GM23338 (cell line): ENCODE measurements at regions not wholly inside any gene's neighbourhood (a gene's known extent, or its start where the extent isn't known, plus 50 kb on each side); places are given as distances from the start of the nearest gene placed in this dataset.

Experiments
- ATAC-seq: fragments of 200-7000 bp; cut with Tn5 transposase; 3 replicates; pipeline ENCODE4 v1.9.1; 2020
- DNase-seq: peaks from one replicate; pipeline ENCODE4 v3.0.0-alpha.2; 2015; ENCODE audit warnings: low spot score
- H2AFZ ChIP-seq: fragments of 200-600 bp; sonication (generic); 2 replicates; pipeline ENCODE4 v1.8.0; 2016; ENCODE audit warnings: antibody characterized with exemption, mild to moderate bottlenecking, moderate library complexity
- H3F3A ChIP-seq: fragments of 200-600 bp; sonication (generic); replicated peaks from 2 replicates; pipeline ENCODE4 v1.8.0; 2017; ENCODE audit warnings: antibody characterized with exemption, mixed run types, low read depth
- H3K27ac ChIP-seq: fragments of 200-600 bp; sonication (generic); 2 replicates; pipeline ENCODE4 v1.6.1; 2016; ENCODE audit warnings: low read depth
- H3K27me3 ChIP-seq: fragments of 200-600 bp; sonication (generic); 2 replicates; pipeline ENCODE4 v1.8.0; 2016; ENCODE audit warnings: mild to moderate bottlenecking, mixed run types, moderate library complexity; ENCODE audit not compliant: insufficient read depth
- H3K36me3 ChIP-seq: fragments of 200-600 bp; sonication (generic); 2 replicates; pipeline ENCODE4 v1.8.0; 2016; ENCODE audit warnings: mild to moderate bottlenecking; ENCODE audit not compliant: insufficient read depth
- H3K4me1 ChIP-seq: fragments of 200-600 bp; sonication (generic); 2 replicates; pipeline ENCODE4 v1.8.0; 2016; ENCODE audit warnings: mild to moderate bottlenecking, moderate library complexity; ENCODE audit not compliant: insufficient read depth
- H3K4me2 ChIP-seq: fragments of 200-600 bp; sonication (generic); 2 replicates; pipeline ENCODE4 v1.7.1; 2017; ENCODE audit warnings: mixed run types
- H3K4me3 ChIP-seq: fragments of 200-600 bp; sonication (generic); 2 replicates; pipeline ENCODE4 v1.6.1; 2016; ENCODE audit warnings: mixed run types
- H3K79me2 ChIP-seq: fragments of 200-600 bp; sonication (generic); replicated peaks from 2 replicates; pipeline ENCODE4 v1.8.0; 2017; ENCODE audit warnings: mild to moderate bottlenecking; ENCODE audit not compliant: insufficient read depth
- H3K9me2 ChIP-seq: fragments of 200-600 bp; sonication (generic); 2 replicates; pipeline ENCODE4 v1.8.0; 2017; ENCODE audit not compliant: insufficient read depth
- H4K20me1 ChIP-seq: fragments of 200-600 bp; sonication (generic); replicated peaks from 2 replicates; pipeline ENCODE4 v1.8.0; 2017; ENCODE audit warnings: mild to moderate bottlenecking; ENCODE audit not compliant: insufficient read depth
- H3K27ac Mint-ChIP-seq: 2 replicates; pipeline ENCODE4 v1.8.0; 2020; ENCODE audit warnings: inconsistent platforms, mild to moderate bottlenecking, moderate library complexity, mixed read lengths
- H3K27me3 Mint-ChIP-seq: 3 replicates; pipeline ENCODE4 v1.8.0; 2022; ENCODE audit warnings: low read depth, mild to moderate bottlenecking, moderate library complexity, mixed read lengths, inconsistent platforms; ENCODE audit not compliant: insufficient read depth, poor library complexity
- H3K36me3 Mint-ChIP-seq: 3 replicates; pipeline ENCODE4 v1.8.0; 2021; ENCODE audit warnings: low read depth, mild to moderate bottlenecking, inconsistent platforms, moderate library complexity, mixed read lengths
- H3K4me1 Mint-ChIP-seq: 3 replicates; pipeline ENCODE4 v1.8.0; 2020; ENCODE audit warnings: mild to moderate bottlenecking, inconsistent platforms, mixed read lengths
- H3K4me3 Mint-ChIP-seq: 3 replicates; pipeline ENCODE4 v1.8.0; 2021; ENCODE audit warnings: moderate library complexity, mild to moderate bottlenecking, inconsistent platforms, mixed read lengths
- H3K9me3 Mint-ChIP-seq: 3 replicates; pipeline ENCODE4 v1.8.0; 2020; ENCODE audit warnings: moderate library complexity, mild to moderate bottlenecking, inconsistent platforms, mixed read lengths
- CREB1 ChIP-seq: fragments of 250-450 bp; sonication (Bioruptor Pico); IDR thresholded peaks from 2 replicates; pipeline ENCODE4 v1.5.0; 2020; ENCODE audit warnings: low read depth, mild to moderate bottlenecking, moderate library complexity
- EZH2 ChIP-seq: fragments of 200-600 bp; sonication (generic); IDR thresholded peaks from one replicate; pipeline ENCODE4 v1.8.0; 2017; ENCODE audit warnings: antibody characterized with exemption, mild to moderate bottlenecking, low read depth; ENCODE audit not compliant: unreplicated experiment
- EZH2phosphoT487 ChIP-seq: fragments of 200-600 bp; sonication (generic); IDR thresholded peaks from one replicate; pipeline ENCODE4 v1.8.1; 2018; ENCODE audit warnings: antibody characterized with exemption; ENCODE audit not compliant: unreplicated experiment
- JUNB ChIP-seq: IDR thresholded peaks from one replicate; pipeline ENCODE4 v1.6.1; 2016; ENCODE audit warnings: antibody characterized with exemption; ENCODE audit not compliant: unreplicated experiment
- NANOG ChIP-seq: IDR thresholded peaks from 2 replicates; pipeline ENCODE4 v1.6.1; 2016; ENCODE audit warnings: antibody characterized with exemption, borderline replicate concordance
- STAT1 ChIP-seq: IDR thresholded peaks from one replicate; pipeline ENCODE4 v1.6.1; 2016; ENCODE audit warnings: antibody characterized with exemption; ENCODE audit not compliant: unreplicated experiment
- ZNF114 ChIP-seq: fragments of 250-450 bp; sonication (Bioruptor Pico); IDR thresholded peaks from 2 replicates; pipeline ENCODE4 v1.5.0; 2020; ENCODE audit warnings: mild to moderate bottlenecking, moderate library complexity
- ZNF331 ChIP-seq: fragments of 250-450 bp; sonication (Bioruptor Pico); IDR thresholded peaks from 2 replicates; pipeline ENCODE4 v1.5.0; 2020; ENCODE audit warnings: low read depth, mild to moderate bottlenecking, moderate library complexity
- TF ChIP-seq, protein P1 (sequence below): IDR thresholded peaks from 2 replicates; pipeline ENCODE4 v1.6.1; 2016; ENCODE audit warnings: antibody characterized with exemption
- TF ChIP-seq, protein P2 (sequence below): fragments of 250-450 bp; sonication (Bioruptor Pico); IDR thresholded peaks from 2 replicates; pipeline ENCODE4 v1.5.0; 2020; ENCODE audit warnings: mild to moderate bottlenecking, moderate library complexity

DNA sequence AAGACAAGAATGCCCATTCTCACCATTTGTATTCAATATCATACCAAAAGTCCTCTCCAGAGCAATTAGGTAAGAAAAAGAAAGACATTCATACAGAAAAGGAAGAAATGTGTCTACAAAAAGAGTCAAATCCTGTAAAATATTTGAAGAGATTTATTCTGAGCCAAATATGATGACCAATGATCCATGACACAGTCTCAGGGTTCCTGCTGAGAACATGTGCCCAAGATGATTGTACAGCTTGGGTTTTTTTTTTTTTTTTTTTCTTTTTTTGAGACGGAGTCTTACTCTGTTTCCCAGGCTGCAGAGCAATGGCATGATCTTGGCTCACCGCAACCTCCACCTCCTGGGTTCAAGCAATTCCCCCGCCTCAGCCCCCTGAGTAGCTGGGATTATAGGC lies 296.2 kb downstream of the C12orf75 start:
- H3K27me3 ChIP-seq, result no peaks in the 10 kb centered on the region
- no peaks in the 10 kb centered on the region; the same call in 1 of the 2 replicates for H3K9me2 ChIP-seq
- H2AFZ ChIP-seq, result no peak overlapping the region
- H3K27me3 Mint-ChIP-seq, result no peaks in the 10 kb centered on the region
- no peaks in the 10 kb centered on the region for H3F3A ChIP-seq
- no peak overlapping the region for H3K4me3 ChIP-seq
- no peaks in the 10 kb centered on the region for H3K79me2 ChIP-seq
- no peaks in the 10 kb centered on the region for H4K20me1 ChIP-seq
- peaks cover 12% of the 10 kb centered on the region for H3K4me1 ChIP-seq
- no peaks in the 10 kb centered on the region for H3K36me3 Mint-ChIP-seq
- no peak for DNase-seq
- H3K4me3 Mint-ChIP-seq, result no peak overlapping the region
- H3K9me3 Mint-ChIP-seq, result peaks cover 4% of the 10 kb centered on the region; the same call in 2 of the 3 replicates
- H3K36me3 ChIP-seq, result no peaks in the 10 kb centered on the region
- H3K27ac ChIP-seq, result no peak overlapping the region
- no peak overlapping the region for H3K4me2 ChIP-seq
- peaks cover 12% of the 10 kb centered on the region for H3K4me1 Mint-ChIP-seq
- TF ChIP-seq EZH2, result no peak
- no peak for TF ChIP-seq EZH2phosphoT487
- ATAC-seq, result no peak
- no peak overlapping the region for H3K27ac Mint-ChIP-seq

- no peak overlapping the region for H3K27ac ChIP-seq
- no peaks in the 10 kb centered on the region for H4K20me1 ChIP-seq
- Mint-ChIP-seq H3K36me3 (peaks cover 17% of the 10 kb centered on the region), H3K9me3 (peaks cover 26% of the 10 kb centered on the region), H3K4me1 (no peaks in the 10 kb centered on the region), H3K27ac (no peak overlapping the region), H3K4me3 (no peak overlapping the region), H3K27me3 (peaks cover 3% of the 10 kb centered on the region)
- no peaks in the 10 kb centered on the region for H3K4me1 ChIP-seq
- no peaks in the 10 kb centered on the region for H3K79me2 ChIP-seq
- H3K27me3 ChIP-seq, result no peaks in the 10 kb centered on the region
- DNase-seq, result no peak
- no peaks in the 10 kb centered on the region for H3K9me2 ChIP-seq
- no peaks in the 10 kb centered on the region for H3F3A ChIP-seq
- H3K4me3 ChIP-seq, result no peak overlapping the region
- no peak for ATAC-seq
- H3K36me3 ChIP-seq, result peaks cover 5% of the 10 kb centered on the region; the same call in 1 of the 2 replicates
- no peak for TF ChIP-seq STAT1
- TF ChIP-seq ZNF331, result no peak
- TF ChIP-seq, protein P1, sequence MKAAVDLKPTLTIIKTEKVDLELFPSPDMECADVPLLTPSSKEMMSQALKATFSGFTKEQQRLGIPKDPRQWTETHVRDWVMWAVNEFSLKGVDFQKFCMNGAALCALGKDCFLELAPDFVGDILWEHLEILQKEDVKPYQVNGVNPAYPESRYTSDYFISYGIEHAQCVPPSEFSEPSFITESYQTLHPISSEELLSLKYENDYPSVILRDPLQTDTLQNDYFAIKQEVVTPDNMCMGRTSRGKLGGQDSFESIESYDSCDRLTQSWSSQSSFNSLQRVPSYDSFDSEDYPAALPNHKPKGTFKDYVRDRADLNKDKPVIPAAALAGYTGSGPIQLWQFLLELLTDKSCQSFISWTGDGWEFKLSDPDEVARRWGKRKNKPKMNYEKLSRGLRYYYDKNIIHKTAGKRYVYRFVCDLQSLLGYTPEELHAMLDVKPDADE, result no peak
- no peak for TF ChIP-seq EZH2
- no peak for TF ChIP-seq CREB1
- H3K4me2 ChIP-seq, result no peak overlapping the region
- H2AFZ ChIP-seq, result no peak overlapping the region
Measured at GRCh38 chr12:105637470-105637869, 307.0 kb downstream of the C12orf75 start.

GRCh38 chr12:105640761-105641160 lies 310.3 kb downstream of the C12orf75 start:
- H3K9me3 Mint-ChIP-seq, result peaks cover 26% of the 10 kb centered on the region
- Histone ChIP-seq H3K9me2 (0 out of 2 replicates have a peak, but pooled peaks cover 4% of the 10 kb centered on the region), H3K27ac (no peak overlapping the region), H3K27me3 (no peaks in the 10 kb centered on the region), H3K4me1 (no peaks in the 10 kb centered on the region), H3K4me3 (no peak overlapping the region), H4K20me1 (no peaks in the 10 kb centered on the region), H3K36me3 (peaks cover 5% of the 10 kb centered on the region; the same call in 1 of the 2 replicates), H2AFZ (no peak overlapping the region), H3F3A (no peaks in the 10 kb centered on the region), H3K79me2 (no peaks in the 10 kb centered on the region), H3K4me2 (no peak overlapping the region)
- DNase-seq, result no peak
- H3K4me3 Mint-ChIP-seq, result no peak overlapping the region
- peaks cover 6% of the 10 kb centered on the region; the same call in 1 of the 3 replicates for H3K4me1 Mint-ChIP-seq
- no peak overlapping the region for H3K27ac Mint-ChIP-seq
- H3K36me3 Mint-ChIP-seq, result peaks cover 17% of the 10 kb centered on the region
- ATAC-seq, result no peak
- H3K27me3 Mint-ChIP-seq, result peaks cover 3% of the 10 kb centered on the region
- no peak for TF ChIP-seq NANOG
- no peak for TF ChIP-seq EZH2phosphoT487
- TF ChIP-seq JUNB, result no peak
- TF ChIP-seq, protein P2, sequence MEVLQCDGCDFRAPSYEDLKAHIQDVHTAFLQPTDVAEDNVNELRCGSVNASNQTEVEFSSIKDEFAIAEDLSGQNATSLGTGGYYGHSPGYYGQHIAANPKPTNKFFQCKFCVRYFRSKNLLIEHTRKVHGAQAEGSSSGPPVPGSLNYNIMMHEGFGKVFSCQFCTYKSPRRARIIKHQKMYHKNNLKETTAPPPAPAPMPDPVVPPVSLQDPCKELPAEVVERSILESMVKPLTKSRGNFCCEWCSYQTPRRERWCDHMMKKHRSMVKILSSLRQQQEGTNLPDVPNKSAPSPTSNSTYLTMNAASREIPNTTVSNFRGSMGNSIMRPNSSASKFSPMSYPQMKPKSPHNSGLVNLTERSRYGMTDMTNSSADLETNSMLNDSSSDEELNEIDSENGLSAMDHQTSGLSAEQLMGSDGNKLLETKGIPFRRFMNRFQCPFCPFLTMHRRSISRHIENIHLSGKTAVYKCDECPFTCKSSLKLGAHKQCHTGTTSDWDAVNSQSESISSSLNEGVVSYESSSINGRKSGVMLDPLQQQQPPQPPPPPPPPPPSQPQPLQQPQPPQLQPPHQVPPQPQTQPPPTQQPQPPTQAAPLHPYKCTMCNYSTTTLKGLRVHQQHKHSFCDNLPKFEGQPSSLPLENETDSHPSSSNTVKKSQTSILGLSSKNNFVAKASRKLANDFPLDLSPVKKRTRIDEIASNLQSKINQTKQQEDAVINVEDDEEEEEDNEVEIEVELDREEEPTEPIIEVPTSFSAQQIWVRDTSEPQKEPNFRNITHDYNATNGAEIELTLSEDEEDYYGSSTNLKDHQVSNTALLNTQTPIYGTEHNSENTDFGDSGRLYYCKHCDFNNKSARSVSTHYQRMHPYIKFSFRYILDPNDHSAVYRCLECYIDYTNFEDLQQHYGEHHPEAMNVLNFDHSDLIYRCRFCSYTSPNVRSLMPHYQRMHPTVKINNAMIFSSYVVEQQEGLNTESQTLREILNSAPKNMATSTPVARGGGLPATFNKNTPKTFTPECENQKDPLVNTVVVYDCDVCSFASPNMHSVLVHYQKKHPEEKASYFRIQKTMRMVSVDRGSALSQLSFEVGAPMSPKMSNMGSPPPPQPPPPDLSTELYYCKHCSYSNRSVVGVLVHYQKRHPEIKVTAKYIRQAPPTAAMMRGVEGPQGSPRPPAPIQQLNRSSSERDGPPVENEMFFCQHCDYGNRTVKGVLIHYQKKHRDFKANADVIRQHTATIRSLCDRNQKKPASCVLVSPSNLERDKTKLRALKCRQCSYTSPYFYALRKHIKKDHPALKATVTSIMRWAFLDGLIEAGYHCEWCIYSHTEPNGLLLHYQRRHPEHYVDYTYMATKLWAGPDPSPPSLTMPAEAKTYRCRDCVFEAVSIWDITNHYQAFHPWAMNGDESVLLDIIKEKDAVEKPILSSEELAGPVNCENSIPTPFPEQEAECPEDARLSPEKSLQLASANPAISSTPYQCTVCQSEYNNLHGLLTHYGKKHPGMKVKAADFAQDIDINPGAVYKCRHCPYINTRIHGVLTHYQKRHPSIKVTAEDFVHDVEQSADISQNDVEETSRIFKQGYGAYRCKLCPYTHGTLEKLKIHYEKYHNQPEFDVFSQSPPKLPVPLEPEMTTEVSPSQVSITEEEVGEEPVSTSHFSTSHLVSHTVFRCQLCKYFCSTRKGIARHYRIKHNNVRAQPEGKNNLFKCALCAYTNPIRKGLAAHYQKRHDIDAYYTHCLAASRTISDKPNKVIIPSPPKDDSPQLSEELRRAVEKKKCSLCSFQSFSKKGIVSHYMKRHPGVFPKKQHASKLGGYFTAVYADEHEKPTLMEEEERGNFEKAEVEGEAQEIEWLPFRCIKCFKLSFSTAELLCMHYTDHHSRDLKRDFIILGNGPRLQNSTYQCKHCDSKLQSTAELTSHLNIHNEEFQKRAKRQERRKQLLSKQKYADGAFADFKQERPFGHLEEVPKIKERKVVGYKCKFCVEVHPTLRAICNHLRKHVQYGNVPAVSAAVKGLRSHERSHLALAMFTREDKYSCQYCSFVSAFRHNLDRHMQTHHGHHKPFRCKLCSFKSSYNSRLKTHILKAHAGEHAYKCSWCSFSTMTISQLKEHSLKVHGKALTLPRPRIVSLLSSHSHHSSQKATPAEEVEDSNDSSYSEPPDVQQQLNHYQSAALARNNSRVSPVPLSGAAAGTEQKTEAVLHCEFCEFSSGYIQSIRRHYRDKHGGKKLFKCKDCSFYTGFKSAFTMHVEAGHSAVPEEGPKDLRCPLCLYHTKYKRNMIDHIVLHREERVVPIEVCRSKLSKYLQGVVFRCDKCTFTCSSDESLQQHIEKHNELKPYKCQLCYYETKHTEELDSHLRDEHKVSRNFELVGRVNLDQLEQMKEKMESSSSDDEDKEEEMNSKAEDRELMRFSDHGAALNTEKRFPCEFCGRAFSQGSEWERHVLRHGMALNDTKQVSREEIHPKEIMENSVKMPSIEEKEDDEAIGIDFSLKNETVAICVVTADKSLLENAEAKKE, result no peak
- no peak for TF ChIP-seq ZNF114 (CRISPR knock-in tag)
- no peak for TF ChIP-seq STAT1
- no peak for TF ChIP-seq CREB1
